ENCODE measurements at regions not wholly inside any gene's neighbourhood (a gene's known extent, or its start where the extent isn't known, plus 50 kb on each side); places are given as distances from the start of the nearest gene placed in this dataset.

DNA sequence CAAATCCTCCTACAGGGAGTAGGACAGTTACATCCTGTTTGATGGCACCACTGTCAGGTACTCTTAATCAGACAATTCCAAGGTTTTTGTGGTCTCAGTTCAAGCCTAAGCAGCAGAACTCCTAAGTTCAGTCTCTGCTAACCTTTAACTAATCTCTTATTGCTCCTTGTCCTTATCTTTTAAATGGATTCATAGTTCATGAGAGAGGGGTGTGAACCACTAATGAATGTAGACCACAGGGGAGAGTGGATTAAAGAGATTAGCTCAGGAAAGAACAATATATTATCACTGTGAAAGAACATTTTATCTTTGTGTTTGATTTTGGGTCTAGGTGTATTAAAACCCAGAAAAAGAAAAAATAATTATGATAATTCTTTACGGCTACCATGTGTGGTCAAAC, 168.9 kb downstream of the DCK start:
- no peak for DNase-seq

DNA sequence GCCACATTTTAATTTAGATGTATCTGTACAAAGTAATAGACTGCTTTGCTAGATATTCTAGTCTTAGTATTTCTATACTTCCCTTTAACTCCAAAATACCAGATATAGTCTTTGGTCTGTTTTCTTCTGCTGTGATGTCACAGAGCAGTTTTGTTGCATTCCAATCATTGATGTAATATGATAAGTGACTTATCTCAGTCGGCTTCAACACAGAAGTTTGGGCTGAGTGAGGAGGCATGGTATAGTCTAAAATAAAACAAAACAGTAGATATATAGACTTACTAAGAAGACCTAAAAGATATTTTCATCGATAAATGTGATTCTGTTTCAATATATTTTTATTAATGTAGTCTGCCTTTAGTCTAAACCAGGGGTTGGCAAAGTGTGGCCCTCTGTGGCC, 169.9 kb downstream of the DCK start:
- no peak for DNase-seq

DNA sequence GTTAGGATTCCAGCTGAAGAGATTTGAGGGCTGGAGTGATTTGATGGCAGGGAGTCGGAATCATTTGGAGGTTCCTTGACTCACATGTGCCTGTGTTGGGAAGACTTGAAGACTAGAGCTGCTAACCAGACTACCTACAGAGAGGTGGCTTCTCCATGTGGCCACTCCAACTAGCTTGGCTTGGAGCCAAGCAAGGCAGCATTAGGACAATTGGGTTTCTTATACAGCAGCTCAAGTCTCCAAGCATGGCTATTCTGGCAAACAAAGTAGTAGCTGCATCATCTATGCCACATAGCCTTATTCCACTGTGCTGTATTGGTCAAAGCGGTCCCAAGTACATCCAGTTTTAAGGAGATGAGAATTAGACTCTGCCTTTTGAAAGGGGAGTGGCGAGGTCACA, 171.7 kb upstream of the SLC4A4 start:
- no peak for DNase-seq

DNA sequence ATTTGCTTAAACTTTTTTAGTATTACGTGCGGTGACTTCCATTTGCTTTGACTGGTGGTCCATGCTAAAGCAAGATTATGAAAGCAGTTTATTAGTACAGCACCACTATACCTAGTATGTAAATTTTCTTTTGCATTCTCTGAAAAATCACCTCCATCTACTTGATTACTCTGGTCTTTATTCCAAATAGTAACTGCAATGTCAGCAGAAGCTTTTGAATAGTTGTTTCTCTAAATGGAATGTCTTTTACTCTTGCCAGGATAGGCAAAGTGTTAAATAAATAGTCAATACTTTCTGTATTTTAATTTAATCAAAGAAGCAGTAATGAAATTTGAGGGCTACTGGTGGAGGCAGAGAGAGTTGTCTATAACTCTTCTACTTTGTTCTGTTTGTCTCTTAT, 167.2 kb upstream of the SLC4A4 start:
- DNase-seq: no peak

DNA sequence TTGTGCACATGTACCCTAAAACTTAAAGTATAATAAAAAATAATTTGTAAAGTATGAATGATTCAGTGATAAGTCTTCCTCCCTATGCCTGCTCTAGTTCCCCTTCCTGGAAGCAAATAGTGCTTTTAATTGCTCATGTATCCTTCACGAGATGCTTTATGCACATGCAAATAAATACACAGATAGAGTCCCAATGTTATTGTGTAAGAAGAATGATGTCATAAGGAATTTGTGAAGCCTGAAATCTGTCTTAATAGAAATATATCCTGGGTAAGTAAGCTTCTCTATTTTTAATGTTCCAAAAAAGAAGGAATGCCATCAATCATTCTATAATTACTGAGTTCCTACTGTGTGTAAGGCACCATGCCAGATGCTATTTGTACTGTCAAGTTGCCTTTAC, 157.5 kb upstream of the SLC4A4 start:
- no peak for DNase-seq

DNA sequence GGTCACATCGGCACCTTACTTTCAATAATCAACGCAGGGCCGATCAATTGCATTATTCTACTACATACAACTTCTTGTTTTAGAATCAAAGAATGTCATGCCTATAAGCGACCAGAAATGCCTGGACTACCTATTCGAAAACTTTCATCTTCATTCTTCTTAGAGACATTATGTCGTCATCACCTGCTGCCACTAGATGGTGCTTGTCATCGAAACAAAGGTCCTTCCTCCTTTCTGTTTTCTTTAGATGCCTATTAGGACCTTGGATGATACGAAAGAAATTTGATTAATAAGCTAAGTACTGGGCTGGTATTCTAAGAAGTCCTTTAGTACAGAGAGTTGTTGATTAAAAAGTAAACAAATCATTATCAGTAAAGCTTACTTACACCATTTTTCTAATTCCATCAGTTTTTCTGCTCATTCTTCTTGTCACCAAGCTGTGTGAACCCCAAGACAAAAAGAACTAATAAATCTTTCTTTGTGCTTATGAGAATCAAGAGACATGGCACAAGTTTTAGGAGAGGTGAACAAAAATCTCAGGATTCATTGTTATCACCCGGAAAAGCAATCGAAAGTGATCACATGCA, 154.5 kb upstream of the SLC4A4 start:
- DNase-seq: no peak

DNA sequence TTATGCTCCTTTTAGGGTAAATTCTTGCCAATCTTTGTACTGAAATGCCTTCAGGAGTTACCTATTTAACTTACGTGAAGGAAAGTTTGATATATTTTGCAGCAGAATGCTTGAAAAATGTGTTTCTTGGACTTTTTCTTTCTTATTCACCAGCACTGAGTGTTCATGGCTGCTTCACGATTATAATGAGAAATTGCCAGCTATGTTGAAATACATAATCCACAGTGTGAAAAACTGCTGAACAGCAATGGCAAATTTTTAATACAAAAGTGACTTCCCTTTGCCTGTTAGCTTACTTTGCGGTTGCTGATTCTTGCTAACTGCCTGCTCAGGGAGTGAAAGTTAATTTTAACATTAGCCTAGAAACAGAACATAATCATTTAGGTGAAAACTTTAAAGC, 153.8 kb upstream of the SLC4A4 start:
- DNase-seq: no peak

DNA sequence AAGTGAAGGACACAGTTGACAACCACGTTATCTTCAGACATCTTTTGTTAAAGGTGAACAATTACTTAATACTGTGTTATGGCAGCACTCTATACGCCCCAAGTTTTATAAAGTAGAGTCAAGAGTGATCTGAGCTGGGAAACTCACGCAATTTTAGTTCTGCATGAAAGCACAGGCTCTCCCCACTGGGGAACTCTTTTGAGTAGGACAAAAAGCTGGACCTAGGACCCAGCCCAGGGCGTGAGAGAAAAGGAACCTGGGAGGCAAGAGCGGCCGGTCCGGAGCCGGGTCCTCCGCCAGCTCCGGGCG, 152.6 kb upstream of the SLC4A4 start:
- DNase-seq: no peak

DNA sequence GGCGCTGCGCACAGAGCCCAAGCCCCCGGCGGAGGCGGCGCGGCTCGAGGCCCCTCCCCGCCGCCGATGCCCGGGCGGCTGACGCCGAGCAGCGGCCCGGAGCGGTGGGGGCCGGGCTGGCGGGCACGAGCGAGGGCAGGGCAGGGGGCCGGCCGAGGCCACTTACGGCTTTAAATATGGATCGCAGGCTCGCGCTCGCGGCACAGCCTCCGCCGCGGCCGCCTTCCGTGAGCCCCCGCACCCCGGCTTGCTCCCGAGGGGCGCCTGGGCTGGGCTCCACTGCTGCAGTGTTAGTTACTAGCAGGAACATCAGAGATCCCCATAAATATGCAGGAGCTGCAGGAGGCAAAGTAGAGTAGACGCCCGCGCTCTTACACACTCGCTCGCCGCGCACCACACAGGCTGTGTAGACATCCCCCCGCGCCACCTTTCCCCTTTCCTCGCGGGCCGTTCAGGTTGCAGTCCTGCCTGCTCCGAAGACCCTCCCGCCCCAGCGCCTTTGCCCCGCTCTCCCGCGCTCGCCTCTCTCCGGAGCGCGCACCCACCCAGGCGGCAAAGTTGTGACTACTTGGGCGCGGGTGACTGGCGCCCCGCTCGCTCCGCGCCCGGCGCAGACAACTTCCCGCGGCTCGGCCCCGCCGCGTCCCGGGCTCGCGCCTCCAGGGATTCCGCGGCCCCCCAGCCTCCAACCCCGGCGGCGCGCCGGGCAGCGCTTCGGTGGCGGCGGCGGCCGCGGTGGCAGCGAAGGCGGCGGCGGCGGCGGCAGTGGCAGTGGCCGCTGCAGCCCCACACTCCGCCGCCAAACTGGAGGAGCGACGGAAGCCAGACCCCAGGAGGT, 152.0 kb upstream of the SLC4A4 start:
- no peak for DNase-seq

DNA sequence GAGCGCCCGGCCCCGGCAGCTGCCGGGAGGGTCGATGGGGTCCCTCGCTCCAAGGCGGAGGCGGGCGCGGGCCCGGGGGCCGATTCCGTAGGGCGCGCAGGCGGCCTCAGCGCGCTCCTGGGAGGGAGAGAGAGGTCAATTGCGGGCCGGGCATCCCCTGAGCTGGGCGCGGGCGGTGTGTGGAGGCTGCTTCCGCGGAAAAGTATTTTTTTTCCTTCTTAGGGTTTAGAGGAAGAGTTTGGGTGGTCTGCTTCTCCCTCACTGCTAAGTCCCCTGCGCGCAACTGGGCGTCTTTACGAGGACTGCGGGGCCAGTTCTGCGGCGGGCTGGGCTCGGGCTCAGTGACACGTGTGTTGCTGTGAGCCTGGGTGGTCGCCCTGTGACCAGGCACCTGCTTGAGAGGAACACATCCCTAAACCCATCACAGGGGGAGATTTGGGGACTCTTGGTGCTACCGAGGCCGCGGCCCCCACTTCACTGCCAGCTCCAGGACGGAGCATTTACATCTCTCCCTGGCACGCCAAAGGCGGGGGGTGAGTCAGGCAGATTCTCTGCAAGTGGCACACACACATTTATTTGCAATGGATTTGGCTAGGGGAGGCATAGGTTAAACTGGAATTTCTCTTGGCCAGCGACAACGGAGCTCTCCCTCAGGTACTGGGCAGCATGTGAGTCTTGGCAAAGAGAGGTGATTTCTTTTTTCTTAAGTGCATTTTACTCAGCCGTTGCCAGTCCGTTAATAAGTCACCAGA, 151.2 kb upstream of the SLC4A4 start:
- no peak for DNase-seq

DNA sequence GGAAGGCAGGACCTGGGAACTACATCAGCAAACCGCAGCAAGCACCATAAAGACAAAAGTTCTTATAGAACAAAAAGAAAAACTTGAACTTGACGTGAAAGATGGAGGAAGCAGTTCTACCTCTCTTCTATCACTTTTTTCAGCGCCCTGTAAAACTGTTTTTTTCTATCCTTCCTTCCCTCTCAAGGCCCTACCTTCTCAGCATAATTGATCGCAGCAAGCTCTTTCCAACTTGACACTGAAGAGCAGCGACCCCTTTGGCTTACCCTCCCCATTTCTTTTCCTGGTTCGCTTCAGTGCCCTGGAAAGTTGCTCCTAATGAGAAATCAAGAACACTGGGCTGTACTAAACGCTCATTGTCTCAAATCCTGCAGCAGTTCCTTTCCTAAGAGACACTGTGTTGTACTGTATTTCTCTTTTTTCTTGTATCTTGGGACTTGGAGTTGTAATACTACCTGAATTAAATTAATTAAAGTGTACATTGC, 150.6 kb upstream of the SLC4A4 start:
- DNase-seq: no peak

DNA sequence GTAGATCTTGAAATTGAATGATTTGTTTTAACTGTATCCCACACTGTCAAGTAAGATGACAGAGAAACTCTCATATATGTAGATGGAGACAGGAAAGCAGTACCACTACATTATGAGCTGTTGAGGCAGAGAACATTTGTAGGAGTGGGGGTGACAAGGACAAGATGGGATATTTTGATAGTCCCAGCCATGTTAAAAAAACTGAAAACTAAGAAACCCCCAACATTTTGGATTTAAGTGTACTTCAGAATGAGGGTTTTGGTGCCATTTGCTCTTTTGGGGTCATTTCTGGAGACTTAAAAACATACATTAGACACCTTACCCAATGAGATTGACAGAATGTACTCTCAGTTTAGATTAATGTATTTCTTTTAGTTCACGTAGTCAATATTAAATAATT, 149.9 kb upstream of the SLC4A4 start:
- DNase-seq: no peak

DNA sequence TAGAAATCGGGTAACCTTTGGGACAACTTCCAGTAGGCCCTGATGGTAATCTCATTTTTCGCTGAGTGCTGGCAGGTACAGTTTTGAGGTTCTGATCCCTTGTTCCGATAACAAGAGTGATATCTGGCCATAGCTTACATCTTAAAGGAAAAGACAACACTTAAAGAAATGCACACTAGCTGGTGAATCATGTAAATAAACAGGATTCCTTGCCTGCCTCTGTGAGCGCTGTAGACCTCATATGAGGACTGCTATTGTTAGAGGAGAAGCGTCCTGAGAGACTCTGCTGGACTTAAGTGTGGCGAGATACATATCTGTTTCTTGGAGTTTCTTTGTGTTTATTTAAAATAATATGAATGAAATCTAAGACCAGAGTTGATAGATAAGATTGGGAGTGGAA, 149.3 kb upstream of the SLC4A4 start:
- DNase-seq: no peak

DNA sequence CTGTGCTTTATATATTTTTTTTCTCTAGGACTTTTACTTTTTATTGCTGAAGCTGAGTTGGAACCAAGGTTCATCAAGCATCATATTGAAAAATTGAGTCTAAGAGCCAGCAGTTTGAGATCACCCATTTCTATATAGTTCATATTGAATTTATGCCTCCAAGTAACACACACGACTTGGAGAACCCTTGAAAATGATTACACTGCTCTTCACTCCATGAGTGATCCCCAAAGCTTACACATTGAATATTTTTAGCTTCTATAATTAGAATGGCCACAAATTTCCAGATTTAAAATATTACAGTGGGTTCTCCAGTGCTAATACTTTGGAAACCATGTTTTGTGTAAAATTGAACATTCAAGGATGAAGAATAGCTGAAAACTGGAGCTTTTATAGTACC, 144.4 kb upstream of the SLC4A4 start:
- DNase-seq: no peak

DNA sequence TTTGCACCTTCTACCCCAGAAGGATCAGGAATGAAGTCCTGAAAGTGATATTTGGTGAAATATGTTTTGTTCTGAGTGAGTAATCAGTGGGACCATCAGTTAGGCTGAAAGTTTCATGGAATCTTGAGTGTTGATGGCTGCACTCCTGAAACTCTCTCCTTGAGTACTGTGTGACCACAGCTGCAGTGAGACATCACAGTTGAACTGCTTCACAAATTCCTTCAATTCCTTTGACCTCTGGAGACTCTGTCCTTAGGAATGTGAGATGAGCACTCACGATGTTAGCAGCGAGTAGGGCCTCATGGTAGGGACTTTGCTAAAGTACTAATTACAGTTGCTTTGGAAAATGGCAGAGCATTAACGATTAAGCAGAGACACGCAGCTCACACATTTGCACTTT, 142.9 kb upstream of the SLC4A4 start:
- no peak for DNase-seq

DNA sequence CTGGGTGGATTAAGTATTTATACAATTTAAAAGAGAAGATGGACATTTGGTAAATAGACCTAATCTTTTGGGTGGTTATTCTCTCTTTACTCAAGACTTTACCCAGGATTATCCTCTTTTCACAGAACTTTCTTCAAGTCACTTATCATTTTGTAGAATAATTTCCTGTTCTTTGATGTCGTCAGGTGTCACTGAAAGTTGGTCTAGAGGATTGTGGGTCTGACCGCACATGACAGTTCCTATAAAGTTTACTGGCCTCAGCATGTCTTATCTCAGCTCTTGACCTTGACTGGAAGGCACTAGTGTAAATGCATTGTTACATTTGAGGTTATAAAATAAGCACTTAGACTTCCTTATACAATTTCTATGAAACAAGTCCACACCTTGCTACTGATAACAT, 139.9 kb upstream of the SLC4A4 start:
- no peak for DNase-seq

DNA sequence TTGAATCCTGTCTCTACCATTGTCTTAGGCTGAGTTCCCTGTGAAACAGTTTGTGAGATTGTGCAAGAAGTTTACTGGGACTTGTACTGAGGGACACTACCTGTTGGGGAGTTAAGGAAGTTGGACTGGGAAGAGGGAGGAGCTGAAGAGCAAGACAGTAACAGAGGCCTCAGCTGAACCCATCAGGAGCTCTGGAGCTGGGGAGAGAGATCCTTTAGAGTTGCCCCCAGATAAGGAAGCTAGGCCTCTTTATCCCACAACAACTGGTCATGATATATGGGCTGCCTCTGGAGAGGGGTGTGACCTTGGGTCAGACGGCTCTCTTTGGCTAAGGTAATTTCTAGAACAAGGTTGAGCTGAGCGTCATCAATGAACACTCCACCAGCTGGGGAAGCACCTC, 137.8 kb upstream of the SLC4A4 start:
- DNase-seq: no peak

DNA sequence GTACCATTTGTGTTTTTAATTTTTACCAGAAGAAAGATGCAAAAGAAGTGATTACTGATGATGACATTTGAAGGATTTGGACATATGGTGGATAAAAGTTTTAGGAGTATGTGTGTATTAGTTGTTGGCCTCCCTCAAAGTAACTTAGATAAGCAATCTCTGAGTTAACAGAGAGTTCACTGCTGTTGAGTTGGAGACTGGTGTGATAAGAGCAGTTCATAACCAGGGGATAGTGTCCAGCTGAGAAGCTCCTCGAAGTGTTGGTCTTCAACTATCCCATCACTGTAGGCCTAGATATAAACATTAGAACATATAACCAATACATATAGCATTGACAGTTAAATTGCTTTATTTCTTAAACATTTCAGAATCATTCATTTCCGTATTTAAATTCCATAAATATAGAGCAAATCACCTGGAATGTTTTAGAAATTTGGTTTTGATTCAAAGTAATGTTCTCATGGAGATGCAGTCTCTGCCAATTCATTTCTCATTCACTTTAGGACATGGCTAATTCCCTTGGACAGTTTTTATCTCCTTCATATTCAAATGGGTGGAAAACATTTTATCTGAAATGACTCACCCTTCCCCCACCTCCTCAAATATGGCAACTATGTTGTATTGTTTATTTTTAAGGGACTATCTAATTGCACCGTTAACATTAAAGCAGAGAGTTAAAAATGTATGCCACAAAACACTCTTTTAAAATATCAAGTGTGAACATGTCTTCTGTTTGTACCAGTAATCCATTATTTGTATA, 136.8 kb upstream of the SLC4A4 start:
- no peak for DNase-seq

DNA sequence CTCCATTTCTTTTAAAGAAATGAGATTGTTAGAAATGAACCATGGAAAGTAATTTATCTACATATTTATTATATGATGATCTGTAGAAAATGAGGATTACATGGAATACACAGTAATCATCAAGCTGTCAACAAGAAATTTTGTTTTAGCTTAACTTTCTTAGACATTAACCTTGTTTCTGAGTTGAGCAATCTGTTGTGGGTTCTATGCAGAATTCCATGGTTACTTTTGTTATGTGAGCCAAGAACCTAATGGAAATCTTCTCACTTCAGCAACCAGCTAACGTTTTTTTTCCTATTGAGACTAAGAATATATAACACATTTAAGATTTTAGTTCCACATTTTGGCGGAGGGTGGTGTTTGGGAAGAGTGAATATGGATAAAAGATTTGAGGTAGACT, 136.1 kb upstream of the SLC4A4 start:
- no peak for DNase-seq

DNA sequence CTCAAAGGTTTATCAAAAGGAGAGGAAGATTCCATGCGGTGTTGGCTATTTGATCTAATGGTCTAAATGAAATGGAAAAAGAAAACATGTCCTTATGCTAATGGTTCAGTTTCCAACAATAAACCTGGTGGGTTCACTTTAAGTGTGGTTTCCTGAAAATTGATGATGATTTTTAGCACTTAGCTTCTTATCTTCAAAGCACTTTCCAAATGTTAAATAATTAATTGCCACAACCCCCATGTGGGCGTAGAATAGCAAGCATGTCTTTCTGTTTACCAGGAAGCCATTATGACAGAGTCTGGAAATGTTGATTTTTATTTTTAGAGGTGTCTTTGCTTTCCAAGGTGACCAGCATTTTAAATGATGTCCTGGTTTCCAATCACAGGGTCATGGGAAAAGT, 134.8 kb upstream of the SLC4A4 start:
- no peak for DNase-seq

DNA sequence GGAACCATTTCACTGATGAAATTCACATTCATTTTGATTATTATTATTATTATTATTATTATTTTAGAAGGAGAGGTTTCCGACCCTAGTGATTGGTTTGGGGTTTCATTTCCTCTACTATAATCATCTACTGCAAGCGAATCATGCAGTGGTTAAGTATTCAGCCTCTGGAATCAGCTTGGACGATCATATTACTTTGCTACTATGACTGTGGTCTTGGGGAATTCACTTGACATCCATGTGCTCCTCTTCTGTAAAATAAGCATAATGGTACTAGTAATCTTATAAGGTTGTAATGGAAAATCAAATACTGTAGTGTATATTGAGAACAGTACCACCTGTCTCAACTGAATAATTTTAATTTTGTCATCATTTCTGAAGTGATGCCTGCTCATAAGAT, 132.1 kb upstream of the SLC4A4 start:
- peak; percentile 19 for DNase-seq

DNA sequence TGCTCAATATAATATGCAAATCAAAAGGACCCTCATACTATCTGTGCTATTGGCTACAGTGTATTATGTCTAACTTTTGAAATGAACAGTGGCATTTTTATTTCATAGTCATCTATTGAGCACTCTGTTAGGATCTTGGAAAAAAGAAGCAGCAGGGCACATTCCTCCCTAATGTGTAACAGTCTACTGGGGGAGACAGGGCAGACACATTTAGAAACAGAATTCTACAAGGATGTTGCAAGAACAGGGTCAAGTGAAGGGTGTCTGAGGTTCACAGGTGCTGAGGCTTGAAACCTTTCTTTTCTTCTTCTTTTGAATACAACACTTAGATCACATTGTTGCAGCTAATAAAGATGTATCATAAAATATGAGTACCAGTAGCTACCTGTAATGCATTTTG, 129.7 kb upstream of the SLC4A4 start:
- no peak for DNase-seq

DNA sequence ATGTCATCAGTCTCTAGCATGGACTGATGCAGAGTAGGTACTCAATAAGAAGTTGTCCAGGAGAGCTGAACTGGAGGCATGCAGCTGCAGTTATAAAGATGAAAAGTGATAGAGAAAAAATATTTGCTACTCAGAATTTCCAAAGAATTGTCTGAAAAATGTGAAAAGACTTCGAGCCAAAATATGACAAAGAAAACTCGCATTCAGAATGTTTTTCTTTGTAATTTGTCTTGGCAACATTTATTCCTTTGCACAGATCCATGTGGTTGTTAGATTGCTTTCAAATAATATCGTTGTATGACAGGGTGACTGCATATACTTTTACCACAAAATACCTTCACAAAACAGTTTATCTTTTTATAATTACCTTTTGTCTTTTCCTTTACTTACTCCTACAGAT, 128.0 kb upstream of the SLC4A4 start:
- DNase-seq: no peak

DNA sequence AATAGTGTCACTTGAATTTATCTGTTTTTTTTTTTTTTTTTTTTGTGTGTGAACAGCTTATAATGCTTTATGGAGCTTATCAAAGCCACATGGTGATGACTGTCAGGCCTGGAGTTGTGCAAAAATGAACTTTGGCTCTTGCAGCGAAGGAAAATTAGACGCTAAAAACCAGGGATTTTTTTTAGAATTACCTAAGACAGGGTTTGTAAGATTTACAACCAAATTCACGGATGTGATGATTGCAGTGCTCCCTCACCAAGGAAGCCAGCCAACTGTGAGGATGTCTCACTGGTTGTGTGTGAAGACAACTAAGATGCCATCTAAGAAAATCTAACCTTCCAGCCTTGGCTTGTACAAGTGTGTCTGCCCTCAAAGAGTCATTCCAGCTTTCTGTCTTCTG, 127.1 kb upstream of the SLC4A4 start:
- no peak for DNase-seq
